ENCODE measurements at regions not wholly inside any gene's neighbourhood (a gene's known extent, or its start where the extent isn't known, plus 50 kb on each side); places are given as distances from the start of the nearest gene placed in this dataset.
A peak's percentile ranks its signal among the peaks of the same experiment; 100 is the strongest.
"Not testable (repeated sequence)": the region's sequence is repeated elsewhere in the genome, so short reads cannot be mapped to it uniquely, and the experiment has no call there.

GRCh38 chr5:69006030-69006429 lies 87.8 kb upstream of the SLC30A5 start:
- no peak for DNase-seq

GRCh38 chr5:69007163-69007562 lies 86.7 kb upstream of the SLC30A5 start:
- DNase-seq: peak; percentile 2

GRCh38 chr5:69007726-69008368 lies 86.0 kb upstream of the SLC30A5 start:
- DNase-seq: peak; percentile 1

- no peak for DNase-seq
Observed at GRCh38 chr5:69010476-69010875, 83.3 kb upstream of the SLC30A5 start.

- no peak for DNase-seq
Observed at GRCh38 chr5:69011910-69012309, 81.9 kb upstream of the SLC30A5 start.

- DNase-seq: peak; percentile 67
Observed at GRCh38 chr5:69013481-69013880, 80.3 kb upstream of the SLC30A5 start.

- DNase-seq: not testable (repeated sequence)
Observed at GRCh38 chr5:69014007-69014406, 79.8 kb upstream of the SLC30A5 start.

GRCh38 chr5:69019668-69020375 lies 74.0 kb upstream of the SLC30A5 start:
- no peak for DNase-seq

GRCh38 chr5:69024241-69024651 lies 69.6 kb upstream of the SLC30A5 start:
- peak; percentile 44 for DNase-seq

GRCh38 chr5:69029292-69029691 lies 64.5 kb upstream of the SLC30A5 start:
- no peak for DNase-seq

GRCh38 chr5:69030358-69031062 lies 63.3 kb upstream of the SLC30A5 start:
- DNase-seq: no peak

- DNase-seq: no peak
Observed at GRCh38 chr5:69032009-69032408, 61.8 kb upstream of the SLC30A5 start.

- DNase-seq: no peak
Observed at GRCh38 chr5:69033690-69034089, 60.1 kb upstream of the SLC30A5 start.

- no peak for DNase-seq
Observed at GRCh38 chr5:69034898-69035297, 58.9 kb upstream of the SLC30A5 start.

- no peak for DNase-seq
Observed at GRCh38 chr5:69035665-69036064, 58.1 kb upstream of the SLC30A5 start.

GRCh38 chr5:69038539-69038938 lies 55.3 kb upstream of the SLC30A5 start:
- DNase-seq: no peak

GRCh38 chr5:69039829-69040228 lies 54.0 kb upstream of the SLC30A5 start:
- DNase-seq: no peak

- DNase-seq: no peak
Observed at GRCh38 chr5:69042500-69042899, 51.3 kb upstream of the SLC30A5 start.

GRCh38 chr5:69042915-69043654 lies 50.7 kb upstream of the SLC30A5 start:
- peak; percentile 89 for DNase-seq

GRCh38 chr5:69043655-69043996 lies 50.2 kb upstream of the SLC30A5 start:
- no peak for DNase-seq
